Thyroid gland (tissue), 4 donors: ENCODE measurements at regions not wholly inside any gene's neighbourhood (a gene's known extent, or its start where the extent isn't known, plus 50 kb on each side); places are given as distances from the start of the nearest gene placed in this dataset.

Experiments
- CTCF ChIP-seq, 6 experiments: fragments of 200-600 bp in 3 of 6; fragments of 450-650 bp in 3 of 6; sonication (generic) in 3 of 6; IDR thresholded peaks; one replicate each; pipeline ENCODE4 v1.5.1; 2016 to 2019; ENCODE audit warnings: antibody characterized with exemption in 6 of 6, mild to moderate bottlenecking in 2 of 6, inconsistent platforms in 1 of 6, moderate library complexity in 1 of 6
- POLR2A ChIP-seq, 2 donors: fragments of 450-650 bp; IDR thresholded peaks; one replicate each; pipeline ENCODE4 v1.6.1; 2017; ENCODE audit warnings: antibody characterized with exemption in 2 of 2, mild to moderate bottlenecking in 2 of 2, moderate library complexity in 1 of 2

- no peak for TF ChIP-seq CTCF (IDR thresholded peaks at IDR 0.05)
- no peak for TF ChIP-seq POLR2A (IDR thresholded peaks at IDR 0.05)
These were observed 641.6 kb upstream of the TENM4 start for GRCh38 chr11:80082406-80082805.
